HG03039 (cell line): ENCODE measurements at regions not wholly inside any gene's neighbourhood (a gene's known extent, or its start where the extent isn't known, plus 50 kb on each side); places are given as distances from the start of the nearest gene placed in this dataset.

Source experiments
- ATAC-seq: cut with Tn5 transposase; IDR thresholded peaks from one replicate; pipeline ENCODE4 v1.9.1; 2021; ENCODE audit warnings: mild to moderate bottlenecking, moderate library complexity; ENCODE audit not compliant: unreplicated experiment

DNA sequence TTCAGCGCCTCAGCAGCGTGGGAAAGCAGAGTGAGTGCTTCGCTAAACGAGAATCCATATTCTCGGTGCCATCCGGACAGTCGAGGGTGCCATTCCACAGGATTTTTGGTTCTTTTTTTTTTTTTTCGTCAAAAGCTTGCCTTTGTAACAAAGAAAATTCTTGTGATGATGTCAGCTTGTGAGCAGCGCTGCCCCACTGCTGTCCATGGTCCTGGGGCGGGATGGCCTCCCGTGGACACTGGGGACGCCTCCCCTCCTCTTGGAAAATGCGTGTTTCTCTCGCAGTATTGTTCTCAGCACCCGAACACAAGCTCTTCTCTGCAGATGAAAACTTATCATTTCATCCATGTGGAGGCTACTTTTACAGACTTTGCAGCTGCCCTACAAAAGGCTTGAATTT lies 477.4 kb downstream of the TCERG1L start:
- ATAC-seq: no peak

DNA sequence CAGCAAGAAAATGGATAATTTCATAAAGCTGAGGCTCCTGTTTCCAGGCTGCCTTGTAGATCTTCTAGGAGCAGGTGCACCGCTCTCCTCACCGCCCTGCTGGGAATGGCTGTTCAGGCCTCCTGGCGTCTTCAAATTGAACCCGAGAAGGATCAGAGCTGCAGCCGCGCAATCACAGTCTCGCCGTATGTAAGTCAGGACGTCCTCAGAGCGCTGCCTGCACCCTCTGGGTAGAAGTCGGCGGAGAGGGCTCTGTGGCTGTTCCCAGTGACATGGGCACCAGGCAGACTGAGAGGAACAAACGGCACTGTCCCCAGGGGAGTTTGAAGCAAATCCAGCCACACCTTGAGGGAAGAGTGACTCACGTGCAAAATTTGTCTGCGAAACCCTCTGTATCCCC lies 476.9 kb downstream of the TCERG1L start:
- ATAC-seq: no peak

DNA sequence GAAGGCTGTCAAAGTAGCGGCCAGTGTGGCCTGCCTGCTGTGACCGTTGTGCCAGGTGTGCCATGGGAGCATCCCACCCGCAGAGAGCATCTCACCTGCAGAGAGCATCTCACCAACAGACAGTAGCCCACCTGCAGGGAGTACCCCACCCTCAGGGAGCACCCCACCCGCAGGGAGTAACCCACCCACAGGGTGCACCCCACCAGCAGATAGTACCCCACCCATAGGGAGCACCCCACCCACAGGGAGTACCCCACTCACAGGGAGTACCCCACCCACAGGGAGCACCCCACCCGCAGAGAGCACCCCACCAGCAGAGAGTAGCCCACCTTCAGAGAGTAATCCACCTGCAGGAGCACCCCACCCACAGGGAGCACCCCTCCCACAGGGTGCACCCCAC lies 476.5 kb downstream of the TCERG1L start:
- no peak for ATAC-seq

DNA sequence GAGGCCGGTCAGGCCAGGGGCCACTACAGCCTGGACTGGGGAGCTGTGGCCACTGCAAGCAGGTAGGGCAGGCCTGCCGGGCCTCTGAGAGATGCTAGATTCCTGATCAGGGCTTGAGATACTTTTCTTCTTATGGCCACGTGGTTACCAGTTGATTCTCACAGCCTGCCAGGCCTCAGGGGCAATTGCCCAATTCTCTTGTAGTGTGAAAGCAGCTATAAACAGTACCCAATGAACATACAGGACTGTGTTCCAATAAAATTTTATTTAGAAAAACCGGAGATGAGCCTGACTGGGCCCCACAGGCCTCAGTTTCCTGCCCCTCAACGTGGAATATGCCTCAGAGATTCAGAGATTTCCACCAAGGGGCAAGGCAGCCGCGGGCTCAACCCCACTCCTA lies 475.2 kb downstream of the TCERG1L start:
- ATAC-seq: no peak

DNA sequence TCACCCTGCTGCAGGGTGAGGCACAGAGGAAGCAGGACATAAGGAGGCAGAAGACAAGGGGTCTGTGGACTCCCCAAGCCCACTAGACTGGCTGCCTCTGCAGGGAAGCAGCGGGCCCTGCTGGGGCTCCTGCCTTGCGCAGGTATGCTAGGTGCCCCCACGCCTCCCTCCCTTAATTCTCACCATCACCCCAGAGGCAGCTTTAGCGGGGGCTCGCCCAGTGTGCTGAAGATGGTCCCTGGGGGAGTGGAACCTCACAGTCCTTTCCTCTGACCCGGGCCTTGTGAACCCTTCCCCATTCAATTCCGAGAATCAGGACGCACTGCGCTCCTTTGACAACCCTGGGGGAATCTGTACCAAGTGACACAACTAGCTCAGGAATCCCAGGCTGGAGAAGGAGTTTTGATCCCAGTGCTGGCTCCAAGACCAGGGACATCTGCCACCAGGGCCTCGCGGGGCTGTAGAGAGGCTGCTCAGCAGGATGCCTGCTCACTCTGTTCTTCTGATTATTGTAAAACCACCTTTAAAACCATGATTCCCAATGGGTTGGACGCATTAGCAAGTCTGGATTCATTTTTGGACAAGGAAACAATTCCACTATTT lies 468.4 kb downstream of the TCERG1L start:
- no peak for ATAC-seq

DNA sequence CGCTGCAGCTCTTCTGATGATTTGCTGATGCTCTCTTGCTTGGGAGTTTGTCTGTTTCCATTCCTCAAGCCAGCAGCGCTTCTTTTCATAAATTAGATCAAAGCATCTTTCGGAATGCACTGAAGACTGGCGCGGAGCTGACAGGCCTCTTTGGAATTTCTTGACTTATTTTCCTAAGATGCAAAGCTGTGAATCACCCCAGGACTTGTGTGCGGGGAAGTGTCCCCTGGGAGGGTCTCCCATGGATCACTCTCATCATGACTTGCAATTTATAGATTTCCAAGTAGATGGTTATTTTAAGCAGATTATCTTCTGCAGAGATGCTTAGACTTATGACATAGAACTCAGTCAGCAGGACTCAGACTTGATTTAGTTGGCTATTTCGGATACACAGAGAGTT lies 467.2 kb downstream of the TCERG1L start:
- no peak for ATAC-seq

DNA sequence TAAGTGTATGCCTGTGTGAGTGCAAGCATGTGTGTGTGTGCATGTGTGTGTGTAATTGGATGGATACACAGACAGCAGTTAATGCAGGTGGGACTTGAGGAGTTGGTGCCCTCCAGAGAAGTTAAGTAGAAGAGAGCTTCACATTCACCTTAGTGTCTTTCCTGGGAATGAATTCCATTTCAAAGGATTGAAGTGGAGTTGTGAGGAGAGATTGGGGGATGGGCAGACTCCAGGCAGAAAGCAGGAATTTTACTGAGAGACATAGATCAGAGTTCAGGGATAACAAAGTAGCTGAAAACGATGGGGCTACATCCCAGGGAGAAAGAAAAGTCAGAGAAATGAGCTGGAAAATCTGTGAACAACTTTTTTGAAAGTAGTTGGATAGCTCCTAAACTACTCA lies 464.4 kb downstream of the TCERG1L start:
- ATAC-seq: no peak

DNA sequence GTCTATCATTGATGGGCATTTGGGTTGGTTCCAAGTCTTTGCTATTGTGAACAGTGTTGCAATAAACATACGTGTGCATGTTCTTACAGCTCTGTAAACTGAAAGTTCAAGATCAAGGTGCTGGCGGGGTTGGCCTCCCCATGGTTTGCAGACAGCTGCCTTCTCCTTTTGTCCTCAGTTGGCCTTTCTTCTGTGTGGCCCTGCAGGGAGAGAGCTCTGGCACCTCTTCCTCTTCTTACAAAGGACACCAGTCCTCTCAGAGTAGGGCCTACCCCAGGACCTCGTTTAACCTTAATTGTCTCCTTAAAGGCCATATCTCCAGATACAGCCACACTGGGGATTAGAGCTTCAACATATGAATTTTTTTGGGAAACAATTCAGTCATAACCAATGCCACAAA lies 462.7 kb downstream of the TCERG1L start:
- no peak for ATAC-seq

DNA sequence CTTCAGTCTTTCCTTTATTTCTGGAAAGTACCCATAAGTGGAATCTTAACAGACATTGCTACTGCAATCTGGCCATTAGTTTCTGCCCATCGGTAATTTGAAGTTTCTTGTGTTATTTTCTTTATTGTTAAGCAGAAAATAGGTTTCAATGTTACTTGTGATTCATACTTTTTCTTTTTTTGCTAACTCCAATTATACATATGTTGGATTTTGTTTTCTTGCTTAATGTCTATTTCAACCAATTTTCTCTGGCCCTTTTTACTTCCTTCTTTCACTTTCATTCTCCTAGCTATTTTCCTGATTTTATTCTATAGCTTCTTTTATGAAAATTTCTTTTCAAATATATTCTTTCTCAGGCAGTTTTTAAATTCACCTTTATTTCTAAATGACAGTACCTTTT lies 457.4 kb downstream of the TCERG1L start:
- no peak for ATAC-seq

DNA sequence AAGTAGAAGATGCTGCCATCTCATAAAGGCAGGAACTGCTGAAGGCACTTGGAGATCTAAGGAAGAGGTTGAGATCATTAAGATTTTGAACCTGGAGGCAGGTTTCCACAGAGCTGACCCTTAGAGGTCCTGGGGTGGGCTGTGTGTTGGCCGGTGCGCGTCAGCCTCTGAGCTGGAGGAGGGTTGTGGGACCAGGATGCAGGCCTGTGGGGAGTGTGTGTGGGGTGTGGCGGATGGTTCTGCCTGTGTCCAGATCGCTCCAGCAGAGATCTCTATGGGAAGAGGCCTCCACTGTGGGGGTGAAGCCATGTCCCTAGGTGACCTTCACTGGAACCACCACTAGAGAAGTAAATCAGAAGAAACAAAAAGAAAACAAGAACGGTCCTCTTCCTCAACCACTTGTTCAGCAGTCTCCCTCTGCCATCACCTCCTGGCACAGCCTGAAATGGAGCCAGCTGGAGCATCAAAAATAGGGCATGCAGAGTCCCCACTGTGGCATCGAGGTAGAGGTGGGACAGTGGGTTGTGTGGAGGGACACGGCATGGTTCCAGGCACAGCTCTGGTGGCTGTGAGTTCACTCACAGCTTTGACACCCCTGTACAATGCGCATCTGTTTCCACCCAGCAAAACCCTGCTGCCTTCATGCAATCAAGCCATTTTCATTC lies 453.8 kb downstream of the TCERG1L start:
- no peak for ATAC-seq

DNA sequence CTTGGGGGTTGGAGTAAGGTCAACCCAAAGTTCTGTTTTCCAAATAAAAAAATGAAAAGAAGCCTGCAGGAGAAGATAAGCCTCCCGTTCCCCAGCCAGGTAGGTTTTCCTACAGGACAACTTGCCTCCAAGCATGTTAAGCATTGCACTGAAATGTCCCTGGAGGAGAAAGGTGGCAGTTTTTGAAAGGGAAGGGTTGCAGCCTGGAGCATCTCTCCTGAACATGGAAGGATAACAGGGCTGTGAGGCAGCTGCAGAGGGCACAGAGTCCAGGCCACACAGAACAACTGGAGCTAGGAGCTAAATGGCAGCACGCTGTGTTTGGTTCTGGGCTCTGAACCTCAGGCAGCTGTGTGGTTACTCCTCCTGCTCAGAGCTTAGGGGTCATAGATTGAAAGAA lies 452.9 kb downstream of the TCERG1L start:
- ATAC-seq: no peak

DNA sequence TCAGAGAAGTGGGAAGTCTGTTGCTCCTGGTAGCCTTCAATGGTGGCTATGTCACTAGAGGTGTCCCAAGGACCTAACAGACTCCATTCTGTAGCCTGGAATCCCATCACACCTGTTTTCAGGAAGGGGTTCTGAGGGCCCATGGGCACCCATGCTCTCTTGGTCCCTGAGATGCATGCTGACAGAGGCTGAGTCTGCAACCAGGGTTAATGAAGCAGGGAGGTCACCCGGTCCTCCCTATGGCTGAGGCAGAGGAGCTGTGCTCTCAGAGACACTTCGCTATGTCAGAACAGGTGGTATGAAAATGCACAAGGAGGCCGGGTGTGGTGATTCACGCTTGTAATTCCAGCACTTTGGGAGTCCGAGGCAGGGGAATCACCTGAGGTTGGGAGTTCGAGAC lies 452.1 kb downstream of the TCERG1L start:
- no peak for ATAC-seq

DNA sequence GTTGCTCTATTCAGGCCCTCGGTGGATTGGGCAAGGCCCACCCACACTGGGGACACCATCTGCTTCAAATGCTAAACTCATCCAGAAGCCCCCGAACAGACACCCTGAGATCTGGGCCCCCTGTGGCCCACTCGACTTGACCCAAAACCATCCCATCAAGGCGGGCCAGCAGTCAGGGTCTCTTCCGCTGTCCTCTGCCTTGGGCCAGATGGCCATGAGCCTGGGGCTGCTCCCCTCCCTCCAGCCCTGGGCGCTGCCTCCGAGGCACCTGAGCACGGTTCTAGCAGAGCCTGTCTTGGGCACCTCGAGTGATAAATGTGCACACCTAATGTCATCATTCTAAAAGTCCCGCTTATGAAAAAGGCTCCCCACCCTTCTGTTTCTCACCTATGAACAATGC lies 449.4 kb downstream of the TCERG1L start:
- no peak for ATAC-seq

DNA sequence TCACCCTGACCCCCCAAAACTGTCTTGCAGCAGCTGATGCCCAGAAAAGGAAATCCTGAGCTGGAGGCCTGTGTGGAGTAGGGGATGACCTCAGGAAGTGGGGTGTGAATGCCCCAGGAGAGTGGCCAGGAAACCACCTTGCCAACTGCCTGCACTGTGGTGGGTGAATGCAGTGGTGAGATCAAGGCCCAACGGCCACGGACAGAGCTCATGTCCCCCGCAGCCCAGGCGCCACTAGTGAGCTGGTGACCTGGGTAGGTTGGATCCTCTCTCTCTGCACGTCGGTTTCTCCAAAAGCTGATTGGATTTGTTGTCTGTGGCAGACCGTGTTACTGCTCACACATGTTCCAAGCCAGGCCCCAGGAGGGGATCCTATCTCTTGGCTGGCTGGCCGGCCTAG lies 448.9 kb downstream of the TCERG1L start:
- ATAC-seq: no peak

DNA sequence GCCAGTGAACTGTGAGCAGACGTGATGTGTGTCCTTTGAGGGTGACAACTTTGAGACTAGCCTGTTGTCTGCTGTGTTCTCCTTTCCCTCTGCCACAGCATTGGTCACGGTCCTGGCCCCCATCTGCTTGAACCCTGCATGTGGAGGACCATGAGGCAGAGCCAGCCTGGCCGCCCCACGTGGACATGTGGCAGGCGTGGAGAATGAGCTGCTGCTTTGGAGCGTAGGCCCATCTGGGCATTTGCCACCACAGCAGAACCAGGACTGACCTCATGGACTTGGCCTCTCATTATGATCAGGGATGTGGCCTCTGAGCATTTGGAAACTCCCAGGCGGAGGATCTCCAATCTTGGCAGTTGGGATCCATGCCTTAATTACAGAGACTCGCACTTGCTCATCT lies 448.5 kb downstream of the TCERG1L start:
- no peak for ATAC-seq

DNA sequence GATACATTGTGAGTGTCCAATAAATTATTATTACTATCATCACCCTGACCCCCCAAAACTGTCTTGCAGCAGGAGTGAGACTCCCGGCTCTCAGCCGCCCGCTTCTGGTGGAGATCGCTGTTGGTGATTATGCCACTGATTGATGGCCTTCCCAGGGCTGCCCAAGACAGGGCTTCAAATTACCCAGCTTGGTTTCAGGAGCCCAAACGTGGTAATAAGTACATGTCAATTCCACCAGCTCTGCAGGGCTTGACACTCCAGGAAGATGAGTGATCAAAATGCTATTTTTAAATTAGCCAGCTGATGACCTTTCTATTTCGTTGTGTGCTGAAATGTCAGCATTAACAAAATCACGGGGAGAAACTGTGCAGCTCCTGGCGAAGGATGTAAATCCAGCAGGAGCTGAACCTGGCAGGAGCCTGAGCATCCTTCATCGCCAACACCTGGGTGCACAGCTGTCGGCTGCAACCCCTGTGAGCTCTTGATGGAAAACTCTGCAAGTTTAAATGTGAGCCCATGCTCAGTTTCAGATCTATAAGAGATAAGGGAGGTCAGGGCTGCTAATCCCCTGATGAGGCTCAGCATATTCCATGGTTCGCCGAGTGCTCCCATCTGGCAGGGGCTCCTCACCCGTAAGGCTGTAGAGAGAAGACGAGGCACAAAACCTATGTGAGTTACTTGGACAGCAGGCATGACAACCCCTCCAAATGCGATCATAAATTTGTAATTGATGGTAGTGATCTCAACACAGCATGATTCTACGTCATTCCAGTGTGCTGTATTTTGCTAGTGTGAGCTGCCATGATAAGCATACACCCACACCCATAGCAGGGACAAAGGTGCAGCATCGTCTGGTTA lies 446.3 kb downstream of the TCERG1L start:
- no peak for ATAC-seq

DNA sequence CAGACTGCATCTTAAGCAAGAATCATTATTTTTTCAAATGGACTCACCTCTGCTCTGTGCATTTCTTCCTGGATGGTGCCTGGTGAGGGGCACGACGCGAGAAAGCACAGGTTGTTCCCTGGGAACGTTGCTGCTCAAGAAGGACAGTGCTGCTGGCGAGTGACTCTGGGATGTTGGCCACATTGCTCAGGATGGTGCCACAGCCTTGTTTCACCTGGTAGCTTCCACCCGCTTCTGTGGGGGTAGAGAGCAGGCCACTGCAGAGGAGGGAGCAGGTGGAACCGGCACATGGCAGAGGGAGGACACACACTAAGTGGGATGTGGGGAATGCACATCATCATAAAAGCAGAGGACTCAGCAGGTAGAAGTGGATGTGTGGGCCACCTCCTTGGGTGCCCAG lies 444.7 kb downstream of the TCERG1L start:
- no peak for ATAC-seq

DNA sequence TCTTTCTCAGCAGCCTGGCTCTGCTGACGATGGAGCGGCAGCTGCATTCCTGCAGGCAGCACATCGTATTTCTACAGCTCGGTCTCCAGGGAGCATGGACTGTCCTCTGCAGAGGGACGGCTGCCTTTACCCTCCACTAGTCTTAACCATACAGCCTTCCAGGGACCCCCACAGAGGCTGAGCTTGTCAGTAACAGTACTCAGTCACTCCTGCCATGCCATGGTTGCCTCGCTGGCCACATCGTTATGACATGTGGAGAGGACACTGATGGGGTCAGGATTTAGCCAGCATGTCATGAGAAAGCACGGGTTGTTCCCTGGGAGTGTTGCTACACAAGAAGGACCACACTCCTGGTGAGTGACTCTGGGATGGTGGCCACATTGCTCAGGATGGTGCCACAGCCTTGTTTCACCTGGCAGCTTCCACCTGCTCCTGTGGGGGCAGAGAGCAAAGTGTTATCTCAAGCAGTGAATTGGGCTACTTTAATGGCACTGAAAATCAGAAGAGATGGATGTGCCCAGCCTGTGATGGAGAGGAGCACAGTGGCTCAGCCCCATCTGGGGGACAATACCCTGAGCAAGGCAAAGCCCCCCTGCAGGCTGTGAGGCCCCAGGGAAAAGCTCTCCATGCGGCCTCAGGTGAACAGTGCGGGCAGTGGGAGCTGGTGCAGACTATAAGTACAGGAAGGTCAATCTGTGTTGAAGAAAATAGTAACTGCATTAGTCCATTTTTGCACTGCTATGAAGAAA lies 443.9 kb downstream of the TCERG1L start:
- ATAC-seq: no peak

DNA sequence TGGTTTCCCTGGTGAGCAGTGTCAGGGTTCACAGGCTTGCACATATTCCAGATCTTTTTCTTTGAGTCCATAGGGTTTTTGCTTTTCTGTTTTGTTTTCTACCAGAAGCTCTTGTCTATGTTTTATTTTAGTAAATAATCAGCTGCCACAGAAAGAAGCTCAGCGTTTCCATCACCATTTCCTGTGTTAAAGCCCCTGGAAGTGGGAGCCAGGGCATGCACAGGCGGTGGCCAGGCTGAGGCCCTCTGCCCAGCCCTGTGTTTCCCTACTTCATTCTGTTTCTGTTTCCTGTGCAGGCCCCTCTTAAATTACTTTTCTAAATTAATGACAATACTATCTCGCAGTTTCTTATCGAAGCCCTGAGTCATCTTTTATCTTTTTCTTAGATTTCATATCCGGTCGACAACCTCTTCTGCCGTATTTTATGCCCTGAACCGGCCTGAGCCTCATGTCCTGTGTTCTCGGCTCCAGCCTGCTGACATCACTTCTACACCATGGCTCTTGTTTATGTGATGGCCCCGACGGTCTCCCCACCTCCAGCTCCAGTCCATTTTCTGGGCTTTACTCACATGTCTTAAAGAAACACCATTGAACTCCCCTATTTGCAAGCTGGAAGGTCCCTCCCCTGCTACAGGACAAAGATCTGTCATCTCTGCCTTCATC lies 442.2 kb downstream of the TCERG1L start:
- ATAC-seq: no peak

DNA sequence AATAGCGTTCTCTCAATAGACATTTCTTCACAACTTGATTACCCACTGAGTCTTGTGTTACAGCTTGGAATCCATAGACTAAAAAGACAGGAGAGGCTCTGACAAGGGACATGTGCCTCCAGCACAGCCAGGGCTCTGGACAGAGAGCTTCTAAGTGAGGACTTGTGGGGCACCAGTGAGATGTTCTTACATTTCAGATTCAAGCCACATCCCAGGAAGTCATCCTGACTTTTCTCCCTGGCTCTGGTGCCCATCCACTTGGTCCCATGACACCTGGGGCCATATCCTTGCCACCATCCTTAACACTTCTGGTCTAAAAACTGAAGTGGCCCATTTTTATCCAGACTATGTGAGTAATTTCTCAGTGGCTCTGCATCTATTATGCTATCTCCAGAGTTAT lies 440.1 kb downstream of the TCERG1L start:
- no peak for ATAC-seq

DNA sequence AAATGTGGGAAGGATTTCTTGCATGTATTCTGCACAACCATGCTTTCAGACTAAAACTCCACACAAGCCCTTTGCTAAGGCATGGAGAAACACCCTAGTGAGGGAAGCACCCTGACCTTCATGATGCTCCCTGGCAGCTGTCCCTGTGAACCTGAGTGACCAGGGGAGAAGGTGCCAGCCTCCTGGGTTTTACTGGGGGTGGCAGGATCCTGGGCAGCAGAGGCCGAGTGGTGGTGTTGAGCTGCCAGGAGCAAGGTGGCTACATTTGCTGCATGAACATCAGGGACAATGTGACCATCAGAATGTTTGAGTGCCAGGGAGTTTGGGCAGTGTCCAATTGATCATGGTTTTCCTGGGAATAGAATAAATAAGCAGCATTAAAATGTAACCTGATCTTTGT lies 437.9 kb downstream of the TCERG1L start:
- ATAC-seq: no peak
